Hypothalamus (tissue), 51 donors: ENCODE measurements at regions not wholly inside any gene's neighbourhood (a gene's known extent, or its start where the extent isn't known, plus 50 kb on each side); places are given as distances from the start of the nearest gene placed in this dataset.

Experiments
- DNase-seq, 51 donors: peaks; one replicate each; lab custom pipeline; 2025; lab: John Stamatoyannopoulos, UW

GRCh38 chr5:158276692-158277091 is 417.7 kb upstream of the CLINT1 start:
- no peak for DNase-seq

- no peak for DNase-seq
Observed at GRCh38 chr5:158275511-158275910, 416.6 kb upstream of the CLINT1 start.

GRCh38 chr5:158273035-158273434 is 414.1 kb upstream of the CLINT1 start:
- no peak for DNase-seq

- DNase-seq, result no peak
Observed at GRCh38 chr5:158272409-158272808, 413.5 kb upstream of the CLINT1 start.

- no peak for DNase-seq
Observed at GRCh38 chr5:158270996-158271554, 412.1 kb upstream of the CLINT1 start.

- DNase-seq, result peak in 11 of 51 donors; percentile 2 to 24 (median 3)
Observed at GRCh38 chr5:158268286-158268685, 409.3 kb upstream of the CLINT1 start.

GRCh38 chr5:158267228-158267627 is 408.3 kb upstream of the CLINT1 start:
- DNase-seq, result no peak

GRCh38 chr5:158265931-158266700 is 407.2 kb upstream of the CLINT1 start:
- no peak for DNase-seq

GRCh38 chr5:158265346-158265745 is 406.4 kb upstream of the CLINT1 start:
- no peak for DNase-seq

GRCh38 chr5:158264264-158264663 is 405.3 kb upstream of the CLINT1 start:
- no peak for DNase-seq

- DNase-seq, result no peak
Observed at GRCh38 chr5:158261674-158262367, 402.9 kb upstream of the CLINT1 start.

- no peak for DNase-seq
Observed at GRCh38 chr5:158256096-158256495, 397.2 kb upstream of the CLINT1 start.

GRCh38 chr5:158255609-158256008 is 396.7 kb upstream of the CLINT1 start:
- DNase-seq, result no peak

- DNase-seq, result no peak
Observed at GRCh38 chr5:158246661-158247060, 387.7 kb upstream of the CLINT1 start.

- DNase-seq, result no peak
Observed at GRCh38 chr5:158245513-158245912, 386.6 kb upstream of the CLINT1 start.

- no peak for DNase-seq
Observed at GRCh38 chr5:158244882-158245281, 385.9 kb upstream of the CLINT1 start.

- no peak for DNase-seq
Observed at GRCh38 chr5:158236511-158237335, 377.8 kb upstream of the CLINT1 start.

GRCh38 chr5:158235159-158235547 is 376.2 kb upstream of the CLINT1 start:
- DNase-seq, result no peak

GRCh38 chr5:158234323-158235158 is 375.6 kb upstream of the CLINT1 start:
- DNase-seq, result no peak

- DNase-seq, result no peak
Observed at GRCh38 chr5:158233735-158234322, 374.9 kb upstream of the CLINT1 start.
